NCI-H446 treated with DMSO at 0.1 percent for 48 hours (cell line): ENCODE measurements at regions not wholly inside any gene's neighbourhood (a gene's known extent, or its start where the extent isn't known, plus 50 kb on each side); places are given as distances from the start of the nearest gene placed in this dataset.
A peak's percentile ranks its signal among the peaks of the same experiment; 100 is the strongest.

Source experiments
- DNase-seq: peaks from one replicate; lab custom pipeline; 2025; lab: John Stamatoyannopoulos, UW

GRCh38 chr7:32143301-32143700, 73.1 kb upstream of the PDE1C start:
- DNase-seq = no peak

DNA sequence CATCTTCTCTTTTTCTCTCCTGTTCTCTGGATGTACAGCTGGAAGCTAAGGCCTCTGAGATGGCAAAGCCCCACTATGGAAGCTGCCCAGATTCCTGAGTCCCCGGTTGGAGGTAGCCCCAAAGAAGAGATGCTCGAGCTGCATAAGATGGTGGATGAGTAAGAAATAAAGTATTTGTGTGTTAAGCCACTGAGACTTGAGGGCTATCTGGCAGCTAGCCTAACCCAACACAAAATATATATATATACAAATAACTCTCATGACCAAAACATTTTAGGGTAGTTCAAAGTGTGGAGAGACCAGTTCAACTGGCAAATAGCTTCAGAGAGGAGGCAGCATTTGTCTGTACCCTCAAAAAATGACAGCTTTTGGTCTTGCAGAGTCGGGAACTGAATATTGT, 72.4 kb upstream of the PDE1C start:
- DNase-seq = no peak

- no peak for DNase-seq
These were observed 70.2 kb upstream of the PDE1C start for GRCh38 chr7:32140210-32140939.

DNA sequence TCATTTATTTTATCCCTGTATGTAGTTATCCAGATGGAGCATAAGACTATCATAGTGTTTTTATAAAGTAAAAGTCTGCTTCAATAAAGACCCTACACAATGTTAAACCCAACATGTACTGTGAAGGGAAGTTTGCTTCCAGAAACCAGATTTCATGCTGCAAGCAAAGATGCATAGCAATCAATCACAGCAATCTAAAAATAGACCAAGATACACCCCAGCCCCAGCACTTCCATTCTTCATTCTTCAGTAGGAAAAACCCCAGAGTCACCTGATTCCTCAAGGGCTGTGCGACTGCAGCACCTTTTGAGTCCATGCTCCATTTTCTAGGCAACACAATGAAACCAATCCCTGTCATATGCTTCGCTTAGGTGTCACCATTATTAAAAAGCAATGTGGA, 66.9 kb upstream of the PDE1C start:
- DNase-seq = no peak

GRCh38 chr7:32131091-32131490, 60.9 kb upstream of the PDE1C start:
- DNase-seq = no peak

- peak; percentile 69 for DNase-seq
These were observed 56.6 kb upstream of the PDE1C start for GRCh38 chr7:32126843-32127242.
